Stromal cell of bone marrow (primary cell): ENCODE measurements at regions not wholly inside any gene's neighbourhood (a gene's known extent, or its start where the extent isn't known, plus 50 kb on each side); places are given as distances from the start of the nearest gene placed in this dataset.

ENCODE experiments used
- DNase-seq: peaks from one replicate; pipeline ENCODE4 v3.0.0-alpha.2; 2012; ENCODE audit warnings: low read depth

- no peak for DNase-seq
These were observed 141.2 kb downstream of the URI1 start for GRCh38 chr19:30083125-30083681.

DNA sequence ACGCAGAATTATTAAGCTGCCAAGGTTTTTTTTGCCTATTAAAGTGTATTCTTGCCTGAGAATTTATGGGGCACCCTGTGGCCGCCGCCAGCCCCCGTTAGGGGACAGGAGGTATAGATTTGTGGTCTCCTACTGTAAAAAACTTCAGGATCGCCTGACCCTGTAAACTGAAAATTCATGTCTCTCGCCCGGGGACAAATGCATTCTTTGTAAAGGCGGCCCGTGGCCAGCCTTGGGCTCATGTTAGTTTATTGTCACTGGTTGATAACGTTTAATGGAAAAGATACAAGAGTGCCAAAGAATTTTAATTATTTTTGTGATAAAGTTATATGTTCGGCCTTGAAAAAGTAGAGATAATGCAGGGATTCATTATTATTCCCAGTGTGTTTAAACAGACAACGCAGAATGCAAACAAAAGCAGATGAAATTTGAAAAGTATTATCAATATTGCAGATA lies 141.7 kb downstream of the URI1 start:
- no peak for DNase-seq

DNA sequence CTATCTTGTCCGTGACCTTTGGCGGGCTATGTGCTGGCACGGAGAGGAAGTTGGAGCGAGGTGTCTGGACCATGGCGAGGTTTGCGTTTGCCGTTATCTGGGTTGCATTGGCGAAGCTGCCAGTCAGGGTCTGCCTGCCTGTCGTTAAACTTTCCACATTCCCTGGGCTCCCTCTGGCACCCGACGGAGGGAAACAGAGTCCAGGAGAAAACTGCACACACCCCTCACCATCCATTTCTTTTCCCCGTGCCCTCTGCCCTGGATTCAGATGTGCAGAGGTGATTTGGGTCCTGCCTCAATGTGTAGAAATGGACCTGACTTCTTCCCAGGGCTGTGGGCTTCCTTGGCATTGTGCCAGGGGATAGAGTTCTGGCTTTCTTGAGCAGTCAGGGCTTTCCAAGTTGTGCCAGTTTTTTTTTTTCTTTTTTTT lies 142.4 kb downstream of the URI1 start:
- DNase-seq: no peak

DNA sequence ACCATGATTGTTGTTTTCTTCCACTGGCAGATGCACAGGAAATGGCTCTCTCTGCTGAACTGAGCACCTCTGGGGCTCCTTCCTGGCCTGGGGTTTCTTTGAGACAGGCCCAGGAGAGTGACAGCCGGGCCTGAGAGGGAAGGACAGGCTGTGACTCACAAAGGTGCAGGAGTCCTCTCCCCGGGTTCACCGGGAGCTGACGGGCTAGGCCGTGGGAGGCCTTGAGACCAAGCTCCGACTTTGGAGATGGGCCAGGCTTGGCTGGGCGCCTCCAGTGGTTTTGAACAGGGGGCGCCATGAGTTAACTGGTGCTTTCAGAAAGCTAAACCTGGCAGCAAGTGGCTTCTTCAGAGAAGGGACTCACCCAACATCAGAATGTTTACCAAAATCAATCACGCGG lies 143.4 kb downstream of the URI1 start:
- DNase-seq: no peak

DNA sequence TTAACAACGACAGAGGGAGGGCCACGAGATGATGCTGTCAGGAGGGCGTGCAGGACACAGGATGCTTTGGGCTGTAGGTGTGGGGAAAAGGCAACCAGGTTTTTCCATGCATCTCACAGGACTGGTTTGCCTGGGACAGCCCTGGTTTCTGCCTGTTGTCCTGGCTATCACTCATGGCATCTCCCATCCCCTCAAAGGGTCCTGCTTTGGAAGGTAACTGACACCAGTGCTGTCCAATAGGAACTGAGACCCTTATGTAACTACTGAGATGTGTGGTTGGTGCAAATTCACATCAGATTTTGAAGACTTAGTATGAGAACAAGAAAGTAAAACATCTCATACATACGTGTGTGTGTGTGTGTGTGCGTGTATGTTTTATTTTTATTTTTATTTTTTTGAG lies 144.2 kb downstream of the URI1 start:
- DNase-seq: no peak

GRCh38 chr19:30086916-30087315 lies 144.9 kb downstream of the URI1 start:
- DNase-seq: no peak

DNA sequence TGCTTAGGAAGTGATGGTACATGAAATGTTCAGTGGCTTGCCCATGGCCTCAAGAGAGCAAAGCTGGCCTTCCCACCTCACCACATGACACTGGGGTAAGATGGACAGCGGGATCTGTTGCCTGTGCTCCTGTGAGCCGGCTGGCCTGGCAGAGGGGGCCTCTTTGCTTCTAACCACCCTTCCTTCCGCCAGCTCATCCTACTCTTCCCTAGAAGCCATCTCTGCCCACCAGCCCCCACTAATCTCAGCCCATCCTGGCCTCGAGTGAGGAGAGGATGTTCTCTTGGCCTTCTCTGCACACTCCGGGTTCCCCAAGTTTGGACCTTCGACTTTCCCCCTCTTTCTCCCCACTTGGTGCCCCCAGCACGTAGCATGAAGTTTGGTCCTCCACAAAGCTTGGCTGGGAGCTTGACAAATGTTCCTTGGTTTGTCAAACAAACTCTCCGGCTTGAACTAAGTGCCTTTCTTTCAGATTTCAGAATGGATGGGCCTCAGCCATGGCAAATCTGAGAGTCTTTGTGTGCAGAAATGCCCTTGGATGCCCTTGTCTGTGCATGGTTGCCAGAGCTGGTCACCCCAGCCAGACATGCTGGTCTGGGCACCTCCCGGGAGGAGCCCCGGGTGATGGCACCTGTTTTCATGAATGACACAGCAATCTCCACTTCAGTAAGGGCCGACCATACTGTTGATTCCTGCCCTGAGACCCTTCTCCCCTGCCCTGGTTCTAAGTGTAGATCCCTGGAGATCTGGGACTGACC lies 145.5 kb downstream of the URI1 start:
- no peak for DNase-seq

GRCh38 chr19:30088567-30088966 lies 146.5 kb downstream of the URI1 start:
- DNase-seq: no peak

DNA sequence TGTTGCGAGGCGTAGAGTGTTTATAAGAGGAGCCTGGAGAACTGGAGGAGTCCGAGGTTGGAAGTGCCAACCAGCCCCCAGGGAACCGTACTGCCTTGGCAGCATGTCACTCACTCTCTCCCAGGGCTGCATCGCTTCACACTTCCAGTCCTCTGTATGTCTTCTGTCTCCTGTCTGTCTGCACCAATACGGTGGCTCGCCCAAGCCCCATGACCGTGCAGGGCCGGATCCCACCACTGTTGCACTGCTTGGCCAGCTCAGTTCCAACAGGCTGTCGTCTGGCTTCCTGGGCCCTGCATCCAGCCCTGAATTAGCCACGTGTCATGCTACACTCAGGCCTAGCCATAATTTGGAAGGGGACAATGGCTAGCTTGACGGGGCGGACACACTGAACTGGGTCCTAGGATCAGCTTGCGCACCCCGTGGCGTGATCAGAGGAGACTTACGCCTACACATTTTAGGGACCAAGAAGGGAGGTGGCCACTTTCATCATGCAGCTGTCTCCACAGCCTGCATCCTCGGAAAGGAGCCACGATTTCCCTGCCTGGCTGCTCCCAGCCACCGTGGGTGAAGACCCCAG lies 147.1 kb downstream of the URI1 start:
- DNase-seq: no peak

DNA sequence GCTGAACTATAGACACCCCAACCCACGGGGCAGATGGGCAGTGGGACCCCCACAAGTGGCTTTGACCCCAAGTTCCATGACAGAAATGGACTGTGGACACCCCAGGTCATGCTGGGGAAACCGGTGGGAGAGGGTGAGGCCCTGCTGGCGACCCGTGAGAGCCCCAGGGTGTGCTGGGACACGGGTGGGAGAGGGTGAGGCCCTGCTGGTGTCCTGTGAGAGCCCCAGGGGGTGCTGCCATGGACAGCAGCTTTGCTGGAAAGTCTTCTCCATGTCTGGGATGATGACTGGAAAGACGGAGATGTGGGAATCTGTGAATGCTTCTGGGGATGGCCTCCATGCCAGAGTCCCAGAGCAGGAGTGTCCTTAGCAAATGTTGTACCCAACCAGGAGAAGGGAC lies 148.4 kb downstream of the URI1 start:
- DNase-seq: no peak

- DNase-seq: no peak
These were observed 148.9 kb downstream of the URI1 start for GRCh38 chr19:30090963-30091362.

- DNase-seq: no peak
These were observed 149.4 kb downstream of the URI1 start for GRCh38 chr19:30091456-30091855.

DNA sequence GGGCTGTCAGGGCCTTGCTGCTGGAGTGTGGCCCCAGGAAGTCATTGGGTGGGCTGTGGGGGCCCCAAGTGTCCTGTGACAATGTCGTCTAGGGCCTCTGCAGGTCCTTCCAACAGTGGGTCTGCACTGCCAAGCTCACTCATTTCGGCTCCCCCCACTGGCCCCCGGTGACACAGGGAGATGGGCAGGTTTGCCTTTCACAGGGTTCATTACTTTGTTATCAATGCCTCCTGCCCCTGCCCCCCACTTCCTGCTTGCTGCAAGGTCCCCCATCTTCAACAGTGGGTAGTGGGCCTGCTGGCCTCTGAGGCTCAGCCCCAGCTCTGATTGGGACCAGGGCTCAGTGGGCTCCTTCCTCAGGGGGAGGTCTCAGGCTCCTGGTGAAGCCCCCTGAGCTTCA lies 149.8 kb downstream of the URI1 start:
- no peak for DNase-seq

DNA sequence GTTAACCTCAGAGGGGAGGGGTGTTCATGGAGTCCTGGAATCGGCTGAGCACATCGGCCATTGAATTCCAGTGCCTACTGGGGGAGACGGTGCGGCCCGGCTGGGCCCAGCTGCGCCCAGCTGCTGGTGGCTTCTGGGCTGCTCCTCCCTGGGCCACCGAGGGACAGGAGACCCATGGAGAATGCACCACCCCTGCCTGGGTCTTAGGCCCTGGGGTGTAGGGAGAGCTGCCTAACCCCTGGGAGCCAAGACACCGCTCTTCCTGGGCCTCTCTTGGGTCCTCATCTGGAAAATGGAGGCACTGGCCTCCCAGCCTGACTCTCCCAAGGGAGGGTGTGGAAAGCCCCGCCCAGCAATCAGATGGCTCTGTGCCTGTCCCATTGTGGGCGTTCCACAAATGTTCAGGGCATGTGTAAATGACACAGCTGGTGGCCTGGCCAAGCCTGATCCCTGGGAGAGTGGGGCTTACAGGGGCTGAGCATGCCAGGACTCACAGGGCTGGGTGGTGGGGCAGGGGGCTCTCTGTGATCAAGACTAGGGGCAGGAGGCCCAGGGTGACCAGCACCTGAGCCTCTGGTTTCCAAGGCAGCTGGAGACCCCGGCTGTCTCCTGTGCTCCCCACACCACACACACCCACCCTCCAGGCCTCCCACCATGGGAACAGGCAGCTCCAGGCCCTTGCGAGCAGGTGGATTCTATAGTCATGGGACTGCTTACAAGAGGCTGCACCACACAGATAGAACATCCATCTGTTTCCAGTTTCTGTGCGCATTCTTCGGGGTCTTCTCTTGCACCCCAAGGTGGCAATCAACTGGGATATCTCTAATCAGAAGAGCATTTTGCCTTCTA lies 150.9 kb downstream of the URI1 start:
- no peak for DNase-seq

DNA sequence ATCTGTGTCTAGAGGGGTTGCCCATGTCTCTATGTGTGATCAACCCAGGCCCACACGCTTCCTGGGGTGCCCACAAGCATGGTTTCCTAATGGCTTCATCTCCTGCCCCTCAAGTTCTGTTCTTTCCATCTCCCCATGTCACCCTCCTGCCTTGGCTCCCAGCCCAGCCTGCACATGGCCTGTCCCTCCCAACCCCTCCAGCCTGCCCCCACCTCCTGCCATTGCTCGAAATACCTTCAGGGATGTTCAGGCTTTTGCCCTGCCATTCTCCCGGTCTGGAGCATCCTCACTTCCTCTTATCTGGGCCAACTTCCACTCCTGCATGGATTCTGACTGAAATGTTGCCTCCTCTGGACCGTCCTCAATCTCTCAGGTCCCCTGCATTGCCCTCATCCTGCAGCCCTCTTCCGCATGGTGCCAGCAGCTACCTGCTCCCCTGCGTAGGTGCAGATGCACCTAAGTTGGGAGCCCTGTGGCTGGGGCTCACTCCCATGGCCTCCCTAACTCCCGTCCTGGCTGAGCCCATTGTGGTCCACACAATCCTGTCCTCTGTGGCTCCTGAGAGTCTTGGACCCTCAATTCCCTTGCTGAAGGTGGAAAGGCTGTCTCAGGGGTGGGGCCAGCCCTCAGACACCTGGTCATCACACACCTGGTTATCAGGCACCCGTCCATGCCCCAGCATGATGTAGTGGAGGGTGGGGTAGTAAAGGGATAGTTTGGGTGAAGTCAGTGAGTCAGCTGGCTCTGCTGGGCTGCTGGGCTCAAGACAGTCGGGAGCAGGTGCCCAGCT lies 152.1 kb downstream of the URI1 start:
- DNase-seq: no peak

DNA sequence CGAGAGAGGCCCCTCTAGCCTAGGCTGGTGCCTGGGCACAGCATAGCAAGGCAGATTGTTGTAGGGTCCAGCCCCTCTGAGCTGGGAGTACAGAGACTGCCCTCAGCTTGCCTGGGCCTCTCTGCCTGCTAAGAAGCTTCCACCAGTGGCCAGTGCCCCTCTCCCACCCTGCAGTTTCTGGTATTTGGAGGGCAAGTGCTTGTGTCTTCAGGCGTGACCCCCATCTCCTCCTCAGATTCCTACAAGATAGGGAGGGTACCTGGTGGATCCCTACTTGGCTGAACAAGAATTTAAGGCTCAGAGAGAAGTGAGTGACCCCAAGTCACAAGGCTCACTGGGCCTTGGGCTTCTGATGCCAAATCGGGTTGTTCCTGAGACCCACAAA lies 152.7 kb downstream of the URI1 start:
- DNase-seq: no peak

- DNase-seq: no peak
These were observed 153.1 kb downstream of the URI1 start for GRCh38 chr19:30095171-30095570.

DNA sequence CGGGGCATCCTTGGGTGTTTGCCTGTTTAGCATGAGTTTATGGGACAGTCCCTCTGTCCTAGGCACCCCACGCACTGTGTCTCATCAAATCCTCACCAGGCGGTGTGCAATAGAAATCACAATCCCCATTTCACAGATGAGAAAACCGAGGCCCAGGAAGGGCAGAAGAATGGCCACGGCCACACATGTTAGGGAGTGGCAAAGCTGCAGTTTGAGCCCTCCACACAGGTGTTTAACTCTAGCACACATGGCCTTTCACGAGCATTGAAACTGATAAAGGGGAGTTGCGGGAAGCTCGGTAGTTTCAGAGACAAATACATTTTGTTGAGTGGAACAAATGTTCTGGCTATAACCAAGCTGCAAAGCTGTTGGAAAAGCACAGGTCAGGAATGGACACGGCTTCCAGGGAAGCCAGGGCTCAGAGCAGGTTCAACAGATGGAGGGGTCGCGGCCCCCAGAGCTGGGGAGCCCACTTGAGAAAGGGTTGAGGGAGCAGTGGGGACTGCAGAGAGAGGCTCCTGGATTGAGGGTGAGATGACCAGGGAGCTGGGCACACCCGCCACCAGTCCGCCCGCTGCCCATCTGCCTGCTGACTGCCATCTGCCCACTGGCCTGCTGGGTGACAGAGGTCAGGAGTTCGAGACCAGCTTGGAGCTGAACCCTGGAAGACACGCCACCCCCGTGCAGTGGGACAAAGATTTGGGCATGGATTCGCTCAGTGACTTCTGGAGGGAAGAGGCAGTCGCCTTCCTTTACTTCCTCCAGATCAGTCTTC lies 154.7 kb downstream of the URI1 start:
- no peak for DNase-seq

GRCh38 chr19:30097746-30098280 lies 155.8 kb downstream of the URI1 start:
- no peak for DNase-seq

GRCh38 chr19:30102239-30102638 lies 160.2 kb downstream of the URI1 start:
- no peak for DNase-seq

DNA sequence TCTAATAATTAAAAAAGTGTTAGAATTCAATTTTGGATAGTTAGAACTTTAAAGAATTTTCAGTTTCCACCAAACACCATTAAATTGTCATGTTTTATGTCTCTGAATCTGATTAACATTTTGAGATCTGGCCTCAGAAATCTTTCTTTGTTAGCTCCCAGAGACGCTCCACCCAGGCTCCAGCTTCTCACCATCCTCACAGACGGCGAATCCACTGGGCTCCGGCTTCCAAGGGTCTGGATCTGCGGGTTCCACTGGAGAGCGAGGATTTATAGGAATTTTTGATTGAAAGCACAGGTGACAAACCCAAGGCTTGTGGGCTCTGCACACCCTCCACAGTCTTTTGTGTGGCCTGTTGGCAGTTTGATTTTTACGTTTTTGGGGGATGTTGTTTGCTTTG lies 160.6 kb downstream of the URI1 start:
- no peak for DNase-seq
